ENCODE measurements at regions not wholly inside any gene's neighbourhood (a gene's known extent, or its start where the extent isn't known, plus 50 kb on each side); places are given as distances from the start of the nearest gene placed in this dataset.
"Not testable (repeated sequence)": the region's sequence is repeated elsewhere in the genome, so short reads cannot be mapped to it uniquely, and the experiment has no call there.

GRCh38 chr12:34403706-34404376 lies 381.5 kb downstream of the ALG10 start:
- Mint-ChIP-seq H3K36me3 (peaks cover 0 to 17% (median 0%) of the 10 kb centered on the region in 3 donors), H3K27me3 (no peaks in the 10 kb centered on the region), H3K4me3 (no peak overlapping the region), H3K27ac (no peak overlapping the region), H3K4me1 (no peaks in the 10 kb centered on the region), H3K9me3 (peaks cover 0 to 85% (median 50%) of the 10 kb centered on the region in 9 donors)
- no peak for ATAC-seq
- peak in 1 of 10 donors; percentile 8 for DNase-seq
- POLR2A ChIA-PET = no interaction called here

- DNase-seq = peak in 3 of 10 donors; percentile 2 to 48 (median 11)
- Mint-ChIP-seq H3K4me3 (no peak overlapping the region), H3K27me3 (no peaks in the 10 kb centered on the region), H3K9me3 (peaks cover 5 to 87% (median 50%) of the 10 kb centered on the region in 9 donors), H3K27ac (no peak overlapping the region), H3K4me1 (no peaks in the 10 kb centered on the region), H3K36me3 (peaks cover 0 to 23% (median 0%) of the 10 kb centered on the region in 3 donors)
- ATAC-seq = no peak
- POLR2A ChIA-PET = no interaction called here
Measured at GRCh38 chr12:34404377-34405285, 382.3 kb downstream of the ALG10 start.

- Mint-ChIP-seq H3K4me1 (no peaks in the 10 kb centered on the region), H3K36me3 (peaks cover 0 to 31% (median 0%) of the 10 kb centered on the region in 3 donors), H3K27me3 (no peaks in the 10 kb centered on the region), H3K4me3 (no peak overlapping the region), H3K27ac (no peak overlapping the region), H3K9me3 (peaks cover 11 to 84% (median 56%) of the 10 kb centered on the region in 9 donors)
- ATAC-seq (no peak), DNase-seq (peak in 3 of 10 donors; percentile 1 to 46 (median 10))
- POLR2A ChIA-PET = no interaction called here
Measured at GRCh38 chr12:34405286-34406227, 383.3 kb downstream of the ALG10 start.

GRCh38 chr12:34406228-34406995 lies 384.1 kb downstream of the ALG10 start:
- no peak overlapping the region for H3K27ac Mint-ChIP-seq
- ATAC-seq = no peak
- peaks cover 11 to 86% (median 61%) of the 10 kb centered on the region in 9 donors for H3K9me3 Mint-ChIP-seq
- no peaks in the 10 kb centered on the region for H3K27me3 Mint-ChIP-seq
- H3K4me1 Mint-ChIP-seq = no peaks in the 10 kb centered on the region
- peaks cover 0 to 31% (median under 1%) of the 10 kb centered on the region in 3 donors for H3K36me3 Mint-ChIP-seq
- no peak overlapping the region for H3K4me3 Mint-ChIP-seq
- peak in 2 of 10 donors; percentile 11 to 48 for DNase-seq
- POLR2A ChIA-PET = no interaction called here

- peaks cover 0 to 32% (median 3%) of the 10 kb centered on the region in 3 donors for H3K36me3 Mint-ChIP-seq
- H3K27ac Mint-ChIP-seq = no peak overlapping the region
- H3K4me1 Mint-ChIP-seq = no peaks in the 10 kb centered on the region
- ATAC-seq = no peak
- peaks cover 11 to 91% (median 66%) of the 10 kb centered on the region in 9 donors for H3K9me3 Mint-ChIP-seq
- POLR2A ChIA-PET = no interaction called here
- H3K27me3 Mint-ChIP-seq = no peaks in the 10 kb centered on the region
- peak in 3 of 10 donors; percentile 1 to 54 (median 12) for DNase-seq
- no peak overlapping the region for H3K4me3 Mint-ChIP-seq
Measured at GRCh38 chr12:34406996-34407300, 384.7 kb downstream of the ALG10 start.

- no peak overlapping the region for H3K27ac Mint-ChIP-seq
- ATAC-seq (no peak), DNase-seq (no peak)
- no peak overlapping the region for H3K4me3 Mint-ChIP-seq
- POLR2A ChIA-PET = no interaction called here
- peaks cover 11 to 91% (median 64%) of the 10 kb centered on the region in 9 donors for H3K9me3 Mint-ChIP-seq
- no peaks in the 10 kb centered on the region for H3K4me1 Mint-ChIP-seq
- no peaks in the 10 kb centered on the region for H3K27me3 Mint-ChIP-seq
- H3K36me3 Mint-ChIP-seq = peaks cover 0 to 36% (median 4%) of the 10 kb centered on the region in 3 donors
Measured at GRCh38 chr12:34407813-34408212, 385.5 kb downstream of the ALG10 start.

- H3K9me3 Mint-ChIP-seq = peaks cover 0 to 75% (median 27%) of the 10 kb centered on the region in 9 donors
- H3K4me3 Mint-ChIP-seq, H3K27me3 Mint-ChIP-seq, H3K27ac Mint-ChIP-seq, POLR2A ChIA-PET, ATAC-seq, H3K4me1 Mint-ChIP-seq: not testable (repeated sequence)
- H3K36me3 Mint-ChIP-seq = peaks cover 0 to 26% (median 2%) of the 10 kb centered on the region in 3 donors
- peak in 1 of 10 donors; percentile 3 for DNase-seq
Measured at GRCh38 chr12:34431509-34431908, 409.2 kb downstream of the ALG10 start.

Data from naive thymus-derived CD8-positive, alpha-beta T cell (primary cell).